GM20000 (cell line): ENCODE measurements at regions not wholly inside any gene's neighbourhood (a gene's known extent, or its start where the extent isn't known, plus 50 kb on each side); places are given as distances from the start of the nearest gene placed in this dataset.

ENCODE experiments used
- DNase-seq: peaks from one replicate; pipeline ENCODE4 v3.0.0; 2012; ENCODE audit warnings: low spot score
- TF ChIP-seq, protein P1 (sequence below): IDR thresholded peaks from 2 replicates; pipeline ENCODE4 v1.5.1; 2012; ENCODE audit warnings: mild to moderate bottlenecking, control low read depth; ENCODE audit errors: extremely low read depth, missing control alignments

DNA sequence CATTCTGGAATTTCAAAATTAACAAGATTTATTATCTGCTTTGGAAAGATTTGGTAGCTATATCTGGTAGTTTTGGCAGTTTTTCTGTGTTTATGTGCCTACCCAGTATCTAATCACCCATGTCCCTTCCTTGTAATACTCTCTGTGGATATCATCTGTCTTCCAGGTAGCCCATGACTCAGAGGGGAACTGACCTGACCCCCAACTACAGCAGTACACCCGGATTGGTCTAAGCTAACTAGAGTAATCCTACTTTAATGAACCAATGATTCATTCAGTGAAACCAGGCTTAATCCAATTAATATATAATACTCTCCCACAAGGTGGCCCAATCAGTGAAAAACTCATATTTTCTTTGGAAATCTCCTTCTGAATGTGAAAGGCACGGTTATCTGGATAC is 295.3 kb upstream of the SULF2 start:
- TF ChIP-seq, protein P1, sequence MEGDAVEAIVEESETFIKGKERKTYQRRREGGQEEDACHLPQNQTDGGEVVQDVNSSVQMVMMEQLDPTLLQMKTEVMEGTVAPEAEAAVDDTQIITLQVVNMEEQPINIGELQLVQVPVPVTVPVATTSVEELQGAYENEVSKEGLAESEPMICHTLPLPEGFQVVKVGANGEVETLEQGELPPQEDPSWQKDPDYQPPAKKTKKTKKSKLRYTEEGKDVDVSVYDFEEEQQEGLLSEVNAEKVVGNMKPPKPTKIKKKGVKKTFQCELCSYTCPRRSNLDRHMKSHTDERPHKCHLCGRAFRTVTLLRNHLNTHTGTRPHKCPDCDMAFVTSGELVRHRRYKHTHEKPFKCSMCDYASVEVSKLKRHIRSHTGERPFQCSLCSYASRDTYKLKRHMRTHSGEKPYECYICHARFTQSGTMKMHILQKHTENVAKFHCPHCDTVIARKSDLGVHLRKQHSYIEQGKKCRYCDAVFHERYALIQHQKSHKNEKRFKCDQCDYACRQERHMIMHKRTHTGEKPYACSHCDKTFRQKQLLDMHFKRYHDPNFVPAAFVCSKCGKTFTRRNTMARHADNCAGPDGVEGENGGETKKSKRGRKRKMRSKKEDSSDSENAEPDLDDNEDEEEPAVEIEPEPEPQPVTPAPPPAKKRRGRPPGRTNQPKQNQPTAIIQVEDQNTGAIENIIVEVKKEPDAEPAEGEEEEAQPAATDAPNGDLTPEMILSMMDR: no peak
- DNase-seq: no peak

DNA sequence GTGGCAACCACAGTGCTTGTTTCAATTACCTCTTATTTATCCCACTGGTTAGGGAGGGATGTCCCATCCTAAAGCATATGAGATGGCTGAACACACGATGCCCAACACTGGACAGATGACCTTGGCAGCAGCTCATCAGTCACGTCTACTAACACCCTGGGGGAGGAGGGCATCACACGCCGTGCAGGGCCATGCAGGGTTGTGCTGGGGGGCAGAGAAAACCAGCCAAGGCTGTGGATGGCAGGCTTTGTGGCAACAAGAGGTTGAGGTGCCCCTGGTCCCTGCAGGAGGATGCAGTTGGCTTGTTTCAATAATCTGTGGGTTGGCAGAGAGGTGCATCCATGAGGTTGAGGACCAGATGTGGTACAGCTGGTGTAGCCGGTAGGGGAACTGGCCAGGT is 293.7 kb upstream of the SULF2 start:
- no peak for DNase-seq
- TF ChIP-seq, protein P1: no peak

DNA sequence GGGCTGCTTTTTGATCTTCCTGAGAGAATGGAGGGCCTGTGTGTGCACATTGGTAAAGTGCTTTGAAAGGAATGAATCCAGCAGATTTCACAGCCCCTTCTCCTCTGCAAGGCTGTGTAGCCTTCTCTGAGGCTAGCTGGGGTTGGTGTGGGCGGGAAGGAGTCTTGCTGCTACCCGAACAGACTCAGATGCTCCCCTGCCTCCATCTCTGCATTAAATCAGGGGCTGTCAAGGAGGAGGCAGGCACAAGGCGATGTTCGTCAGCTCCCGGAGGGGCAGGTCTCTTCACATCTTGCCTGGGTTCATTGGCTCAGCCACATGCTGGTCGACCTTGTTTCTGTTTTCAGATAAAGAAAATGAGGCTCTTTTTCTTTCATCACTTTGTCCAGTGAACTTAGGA is 291.5 kb upstream of the SULF2 start:
- DNase-seq: no peak
- TF ChIP-seq, protein P1: no peak

DNA sequence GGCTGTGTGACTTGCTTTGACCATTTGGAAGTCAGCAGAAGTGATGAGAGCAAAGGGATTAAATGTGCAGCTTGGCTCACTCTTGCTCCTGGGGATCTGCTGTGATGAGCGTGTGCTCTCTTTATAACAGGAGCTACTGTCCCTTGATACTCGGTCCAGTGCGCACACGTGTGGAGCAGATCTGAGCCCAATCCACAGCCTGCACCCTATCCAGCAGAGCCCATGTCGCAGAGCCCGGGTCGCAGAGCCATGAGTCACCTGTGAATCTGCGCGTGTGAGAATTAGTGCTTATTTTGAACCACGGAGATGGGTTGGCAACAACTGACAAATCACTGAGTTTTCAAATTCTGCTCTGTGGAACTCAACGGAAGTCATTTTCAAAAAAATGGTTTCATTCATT is 291.0 kb upstream of the SULF2 start:
- TF ChIP-seq, protein P1: no peak
- no peak for DNase-seq

DNA sequence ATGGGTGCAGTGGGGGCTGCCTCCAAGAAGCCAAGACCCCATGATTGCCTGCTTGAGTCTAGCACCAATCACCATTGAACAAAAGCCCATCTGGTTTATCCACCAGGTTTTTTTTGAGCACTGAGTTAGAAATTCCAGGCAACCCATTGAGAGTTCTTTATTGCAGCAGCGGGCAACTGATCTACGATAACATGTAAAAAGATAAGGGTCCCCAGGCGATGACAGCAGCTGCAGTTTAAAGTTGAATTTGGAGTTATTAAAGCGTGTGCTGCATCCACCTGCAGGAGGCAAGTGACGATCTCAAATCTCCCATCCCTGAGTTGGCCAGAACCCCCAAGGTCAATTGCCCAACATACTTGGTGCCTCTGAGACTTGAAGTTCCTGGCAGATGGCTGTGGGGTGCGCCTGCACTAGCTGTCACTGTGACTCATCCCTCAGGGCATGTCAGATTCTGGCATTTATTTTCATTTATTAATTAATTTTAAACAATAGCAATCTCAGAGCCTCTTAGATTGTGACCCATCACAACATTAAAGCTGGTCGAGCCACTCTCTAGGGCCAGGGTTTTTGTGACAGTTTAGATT is 290.4 kb upstream of the SULF2 start:
- TF ChIP-seq, protein P1: no peak
- no peak for DNase-seq

DNA sequence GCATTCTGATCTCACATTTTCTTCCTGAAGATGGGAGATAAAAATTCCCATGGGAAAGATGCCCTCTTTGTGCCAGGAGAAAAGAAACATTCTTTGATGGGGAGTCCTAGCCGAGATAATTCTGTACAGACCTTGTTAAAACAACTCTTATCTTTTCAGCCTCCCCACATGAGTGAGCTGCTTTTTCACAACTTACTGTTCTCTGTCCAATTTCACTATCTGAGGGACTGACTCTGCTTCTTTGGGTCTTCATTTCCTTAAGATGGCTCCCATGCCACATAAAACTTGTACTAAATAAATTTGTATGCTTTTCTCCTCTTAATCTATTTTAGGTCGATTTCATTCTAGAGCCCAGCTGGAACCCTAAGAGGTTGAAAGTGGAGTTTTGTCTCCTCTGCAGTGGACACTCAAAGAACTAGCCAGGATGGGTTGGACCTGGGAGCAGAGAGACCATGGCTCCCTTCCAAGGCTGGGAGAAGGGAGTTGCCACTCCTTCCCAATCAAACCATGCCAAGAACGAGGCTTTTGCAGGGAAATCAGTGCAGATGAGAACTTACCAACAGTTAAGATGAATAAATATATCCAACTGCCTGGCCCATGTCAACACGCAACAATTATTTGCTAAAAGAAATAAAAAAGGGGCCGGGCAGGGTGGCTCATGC is 285.8 kb upstream of the SULF2 start:
- DNase-seq: no peak
- TF ChIP-seq, protein P1: no peak

- no peak for DNase-seq
- TF ChIP-seq, protein P1: no peak
These were observed 284.3 kb upstream of the SULF2 start for GRCh38 chr20:48069596-48069995.
